ENCODE measurements at regions not wholly inside any gene's neighbourhood (a gene's known extent, or its start where the extent isn't known, plus 50 kb on each side); places are given as distances from the start of the nearest gene placed in this dataset.
"Not testable (repeated sequence)": the region's sequence is repeated elsewhere in the genome, so short reads cannot be mapped to it uniquely, and the experiment has no call there.

DNA sequence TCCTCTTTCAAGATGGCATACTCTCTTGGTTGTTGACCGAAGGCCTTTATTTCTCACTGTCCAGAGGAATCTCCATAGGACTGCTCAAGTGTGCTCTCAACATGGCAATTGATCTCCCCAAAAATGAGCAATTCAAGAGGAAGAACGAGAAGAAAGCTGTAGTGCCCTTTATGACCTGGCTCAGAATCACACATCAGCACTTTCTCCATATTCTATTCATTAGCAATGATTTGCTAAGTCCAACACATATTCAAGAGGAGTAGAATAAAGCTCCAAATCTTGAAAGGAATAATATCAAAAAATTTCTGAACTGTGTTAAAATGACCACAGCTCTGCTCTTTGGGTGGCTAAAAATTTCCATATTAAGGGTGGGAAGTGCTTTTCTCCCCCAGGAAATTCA is 151.6 kb upstream of the SYNPR start:
- DNase-seq: no peak

DNA sequence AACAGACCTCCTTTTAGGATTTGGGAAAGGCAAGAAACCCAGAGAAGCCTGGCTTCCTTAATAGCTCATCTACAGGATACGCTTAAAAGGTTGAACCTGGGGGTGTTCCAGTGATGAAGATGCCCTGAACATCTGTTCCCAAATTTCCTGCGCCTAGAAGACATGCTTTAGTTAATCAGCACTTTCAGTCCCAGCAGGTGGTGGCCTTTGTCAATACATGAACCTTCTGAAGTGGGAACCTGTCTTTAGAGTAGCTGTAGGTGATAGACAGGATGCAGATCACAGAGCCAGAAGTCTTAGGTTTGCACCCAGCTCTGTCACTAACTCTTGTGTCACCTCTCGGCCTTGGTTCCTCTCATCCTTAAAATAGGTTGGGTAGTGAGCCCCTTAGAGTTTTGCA is 149.7 kb upstream of the SYNPR start:
- no peak for DNase-seq

DNA sequence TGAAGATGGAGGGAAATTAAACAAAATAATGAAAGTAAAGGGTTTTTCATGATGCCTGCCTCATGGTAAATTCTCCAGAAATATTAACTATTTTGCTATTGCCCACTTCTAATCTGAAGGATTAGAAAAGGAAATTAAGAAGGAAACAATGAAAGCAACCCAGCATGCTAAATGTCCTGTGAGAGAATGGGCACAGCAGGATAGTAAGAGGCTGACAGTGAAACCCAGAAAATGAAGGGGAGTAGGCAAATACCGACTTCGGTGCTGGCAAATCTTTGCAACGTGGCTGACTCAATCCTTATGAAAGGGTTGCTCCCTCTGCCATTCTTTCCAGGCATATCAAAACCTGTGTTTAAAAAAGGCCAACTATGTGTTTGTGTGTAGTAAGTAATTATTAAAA is 147.5 kb upstream of the SYNPR start:
- DNase-seq: no peak

DNA sequence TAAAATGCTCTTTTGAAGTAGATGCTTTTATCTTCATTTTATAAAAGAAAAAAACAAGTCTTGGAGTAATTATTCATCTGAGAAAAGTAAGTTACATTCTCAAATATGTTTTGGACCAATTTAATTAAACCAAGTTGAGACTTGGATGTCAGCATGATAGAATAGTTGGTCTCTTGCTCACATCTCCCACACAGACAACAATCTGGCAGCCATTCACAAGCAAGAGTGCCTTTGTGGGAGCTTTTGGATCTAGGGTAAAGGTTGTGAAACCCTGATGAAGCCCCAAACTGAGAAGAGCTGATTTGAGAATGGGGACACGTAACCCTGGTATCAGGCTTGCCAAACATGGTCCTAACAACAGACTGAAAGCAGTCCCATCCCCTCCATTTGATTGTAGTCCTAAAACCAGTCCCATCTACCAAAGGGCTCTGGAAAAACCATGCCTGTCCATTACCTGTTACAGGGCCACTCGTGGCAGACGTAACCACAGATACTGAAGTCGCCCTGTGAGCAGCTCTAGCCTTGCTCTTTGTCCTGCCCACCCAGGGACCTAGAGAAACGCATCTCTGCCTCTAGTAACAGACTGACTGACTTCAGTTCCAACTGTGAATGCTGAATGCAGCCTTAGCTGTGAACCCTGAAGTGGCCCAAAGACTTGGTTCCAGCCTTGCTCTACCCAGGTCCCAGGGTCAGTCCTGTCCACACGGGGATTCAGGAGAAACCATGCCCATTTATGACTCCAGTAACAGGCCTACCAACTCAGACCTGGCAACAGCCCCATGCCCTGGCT is 145.5 kb upstream of the SYNPR start:
- DNase-seq: no peak

DNA sequence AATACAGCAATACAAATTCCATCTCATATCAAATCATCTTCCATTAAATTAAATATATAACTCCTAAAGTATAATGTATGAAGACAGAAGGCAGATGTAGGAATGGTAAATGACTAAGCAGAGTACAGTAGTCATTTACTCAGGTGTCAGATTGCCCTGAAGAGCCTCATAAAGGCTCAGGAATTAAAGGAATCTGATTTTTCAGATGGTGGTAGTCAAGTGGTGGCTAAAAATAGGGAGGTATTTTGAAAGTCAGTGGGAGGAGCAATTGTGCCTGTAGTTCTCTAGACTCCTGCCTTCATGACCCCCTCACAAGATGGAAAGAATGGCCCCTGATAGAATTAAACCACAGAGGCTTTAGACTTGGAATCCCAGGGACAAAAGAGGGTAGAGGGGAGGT is 142.7 kb upstream of the SYNPR start:
- no peak for DNase-seq

DNA sequence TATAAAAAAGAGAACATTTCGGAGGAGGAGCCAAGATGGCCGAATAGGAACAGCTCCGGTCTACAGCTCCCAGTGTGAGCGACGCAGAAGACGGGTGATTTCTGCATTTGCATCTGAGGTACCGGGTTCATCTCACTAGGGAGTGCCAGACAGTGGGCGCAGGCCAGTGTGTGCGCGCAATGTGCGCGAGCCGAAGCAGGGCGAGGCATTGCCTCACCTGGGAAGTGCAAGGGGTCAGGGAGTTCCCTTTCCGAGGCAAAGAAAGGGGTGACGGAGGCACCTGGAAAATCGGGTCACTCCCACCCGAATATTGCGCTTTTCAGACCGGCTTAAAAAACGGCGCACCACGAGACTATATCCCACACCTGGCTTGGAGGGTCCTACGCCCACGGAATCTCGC is 141.9 kb upstream of the SYNPR start:
- DNase-seq: not testable (repeated sequence)

DNA sequence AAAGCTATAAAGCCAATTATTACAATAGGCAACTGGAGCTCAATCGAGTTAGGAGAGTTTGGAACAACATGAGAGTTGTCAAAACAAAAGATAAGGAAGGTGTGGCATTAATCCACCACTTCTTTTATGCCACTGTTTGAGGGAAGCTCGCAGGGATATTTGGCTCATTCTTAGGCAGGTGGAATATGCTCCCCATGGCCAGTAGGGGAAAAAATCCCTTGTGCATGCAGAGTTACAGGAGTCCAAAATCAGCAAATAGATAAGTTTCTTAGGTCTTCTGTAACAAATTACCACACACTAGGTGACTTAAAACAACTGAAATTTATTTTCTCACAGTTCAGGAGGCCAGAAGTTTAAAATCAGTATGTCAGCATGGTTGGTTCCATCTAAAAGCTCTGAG is 135.4 kb upstream of the SYNPR start:
- no peak for DNase-seq

DNA sequence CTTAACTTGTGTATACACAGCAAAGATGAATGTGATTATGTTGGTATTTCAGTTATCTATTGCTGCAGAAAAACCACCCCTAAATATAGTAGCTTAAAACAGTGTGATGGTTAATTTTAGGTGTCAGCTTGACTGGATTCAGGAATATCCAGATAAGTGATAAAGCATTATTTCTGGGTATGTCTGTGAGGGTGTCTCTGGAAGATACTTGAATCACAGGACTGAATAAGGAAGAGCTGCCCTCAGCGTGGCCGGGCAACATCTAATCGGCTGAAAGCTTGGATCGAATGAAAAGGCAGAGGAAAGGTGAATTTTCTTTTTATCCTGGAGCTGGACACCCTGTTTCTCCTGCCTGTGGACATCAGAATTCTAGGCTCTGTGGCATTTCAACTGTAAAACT is 132.0 kb upstream of the SYNPR start:
- DNase-seq: no peak

DNA sequence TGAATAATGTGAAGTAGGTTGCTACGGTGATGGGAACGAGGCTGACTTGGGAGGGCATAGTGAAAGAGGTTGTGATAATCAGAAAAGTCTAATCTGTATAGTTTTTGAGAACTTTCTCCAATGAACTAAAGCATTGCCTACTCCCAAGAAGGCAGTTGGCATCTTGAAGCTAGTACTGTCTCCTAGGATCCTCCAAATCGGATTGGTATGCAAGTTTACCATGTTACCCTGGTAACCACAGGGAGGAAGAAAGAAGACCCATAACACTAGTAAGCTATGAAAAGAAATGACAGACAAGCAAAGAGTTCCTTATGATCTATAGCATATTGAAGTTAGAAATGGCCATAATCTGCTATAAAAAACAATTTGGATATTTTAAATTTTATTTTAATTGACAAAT is 127.2 kb upstream of the SYNPR start:
- no peak for DNase-seq

DNA sequence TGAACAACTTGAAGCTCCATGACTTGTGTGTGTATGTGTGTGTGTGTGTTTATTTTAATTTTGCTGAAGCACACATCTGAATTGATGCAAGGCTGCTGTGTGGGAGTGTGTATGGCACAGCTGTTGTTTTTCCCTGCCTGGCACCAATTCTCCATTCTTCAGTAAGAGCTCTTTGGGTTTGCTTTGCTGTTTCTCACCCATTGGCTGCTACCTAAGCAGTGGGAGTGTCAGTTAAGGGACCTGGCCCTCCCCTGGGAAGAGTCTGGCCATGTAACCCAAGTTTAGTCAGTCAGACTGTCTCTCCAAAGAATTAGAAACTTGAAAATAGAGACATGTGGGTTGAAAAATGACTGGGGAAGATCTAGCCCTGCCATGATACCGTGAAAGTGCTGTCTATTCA is 126.2 kb upstream of the SYNPR start:
- DNase-seq: peak; percentile 52

DNA sequence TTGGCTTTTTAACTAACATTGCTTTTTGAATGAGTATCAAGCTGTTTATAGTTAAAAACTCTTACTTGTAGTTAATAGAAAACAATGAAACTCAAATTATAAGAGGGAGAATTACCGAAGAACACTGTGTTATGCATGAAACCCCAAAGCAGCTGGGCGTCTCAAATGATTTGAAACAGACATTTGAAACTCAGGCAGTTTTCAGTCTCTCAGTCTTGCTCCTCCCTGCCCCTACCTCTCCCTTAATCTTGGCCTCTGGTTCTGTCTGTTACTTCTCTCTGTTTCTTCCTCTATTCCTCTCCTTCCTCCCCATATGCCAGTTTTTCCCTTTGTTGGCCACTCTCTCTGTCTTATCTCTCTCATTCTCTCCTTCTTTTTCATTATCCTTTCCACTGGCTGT is 118.3 kb upstream of the SYNPR start:
- no peak for DNase-seq

DNA sequence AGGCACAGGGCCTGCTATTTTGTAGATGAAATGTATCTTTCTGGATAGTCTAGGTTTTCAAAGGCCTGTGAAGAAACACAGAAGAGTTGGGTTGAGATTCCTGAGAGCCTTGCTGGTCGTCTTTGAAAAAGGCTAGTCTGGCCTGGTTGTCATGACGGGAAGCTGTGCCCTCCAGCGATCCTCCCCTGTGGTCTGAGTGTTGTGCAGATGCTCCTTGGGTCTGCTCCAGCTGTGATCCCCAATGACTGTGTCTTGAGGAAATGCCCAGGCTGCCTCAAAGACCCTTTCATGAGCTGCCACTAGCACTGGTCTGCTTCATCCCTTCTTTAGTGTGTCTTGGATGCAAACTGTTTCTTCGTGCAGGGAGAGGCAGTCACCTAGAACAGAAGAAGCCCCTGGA is 111.0 kb upstream of the SYNPR start:
- DNase-seq: no peak

DNA sequence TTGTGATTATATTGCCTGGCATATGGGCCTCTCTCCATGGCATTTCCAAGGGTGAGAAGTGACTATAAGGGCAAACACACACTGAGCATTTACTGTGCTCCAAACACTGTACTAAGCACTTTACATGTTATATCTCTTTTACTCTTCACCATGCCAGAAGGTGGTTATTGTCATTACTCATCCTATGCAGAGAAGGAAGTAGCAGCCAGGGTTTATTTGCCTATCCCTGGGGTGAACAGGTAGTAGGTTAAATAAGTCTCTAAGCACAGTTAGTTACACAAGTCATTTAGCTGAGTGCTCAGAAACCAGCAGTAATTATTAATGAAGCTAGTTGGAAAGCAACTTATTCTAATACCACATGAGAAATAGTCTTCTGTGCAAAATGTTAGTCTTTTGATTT is 109.9 kb upstream of the SYNPR start:
- no peak for DNase-seq

DNA sequence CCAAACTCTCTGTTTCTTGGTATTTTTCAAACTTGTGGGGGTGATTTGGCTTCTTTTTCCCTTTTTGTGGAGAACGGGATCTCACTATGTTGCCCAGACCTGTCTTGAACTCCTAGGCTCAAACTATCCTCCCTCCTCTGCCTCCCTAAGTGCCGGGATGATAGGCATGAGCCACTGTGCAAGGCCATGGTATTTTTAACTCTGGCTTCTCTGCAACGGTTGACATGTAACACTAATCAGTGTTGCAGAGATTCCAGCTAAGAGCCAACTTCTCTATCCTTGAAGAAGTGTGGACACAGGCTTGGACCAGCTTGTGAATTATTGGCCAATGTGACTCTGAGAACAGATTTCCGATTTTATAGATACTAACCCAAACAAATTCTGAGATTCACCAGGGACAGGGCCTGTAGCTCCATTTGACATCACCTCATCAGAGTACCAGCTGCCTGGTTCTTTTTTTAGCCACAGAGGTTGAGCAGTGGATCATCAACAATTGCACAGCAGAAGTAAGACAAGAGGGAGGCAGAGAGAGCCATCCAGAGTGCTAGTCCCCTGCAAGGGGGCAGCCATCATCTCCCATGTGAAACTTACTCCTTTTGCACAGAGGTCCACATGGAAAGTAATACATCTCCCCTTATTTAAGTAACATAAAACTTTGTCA is 98.1 kb upstream of the SYNPR start:
- no peak for DNase-seq

DNA sequence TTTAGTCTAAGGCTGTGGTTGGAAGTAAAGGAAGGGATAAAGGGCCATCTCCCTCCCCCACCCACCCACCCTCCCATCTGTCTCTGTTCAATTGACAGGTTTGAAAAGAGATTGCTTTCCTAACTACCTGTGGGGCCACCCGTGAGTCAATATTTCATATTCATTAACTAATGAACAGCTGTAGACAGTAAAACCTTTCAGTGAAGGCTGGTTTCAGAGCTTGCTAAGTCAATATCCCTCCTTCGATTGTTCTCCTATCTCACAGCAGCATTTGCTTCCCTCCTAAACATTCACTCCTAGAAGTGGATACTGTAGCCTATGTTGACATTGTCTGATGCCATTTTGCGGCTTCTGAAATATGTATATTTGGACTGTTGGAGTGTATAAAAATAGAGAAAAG is 85.9 kb upstream of the SYNPR start:
- DNase-seq: no peak

DNA sequence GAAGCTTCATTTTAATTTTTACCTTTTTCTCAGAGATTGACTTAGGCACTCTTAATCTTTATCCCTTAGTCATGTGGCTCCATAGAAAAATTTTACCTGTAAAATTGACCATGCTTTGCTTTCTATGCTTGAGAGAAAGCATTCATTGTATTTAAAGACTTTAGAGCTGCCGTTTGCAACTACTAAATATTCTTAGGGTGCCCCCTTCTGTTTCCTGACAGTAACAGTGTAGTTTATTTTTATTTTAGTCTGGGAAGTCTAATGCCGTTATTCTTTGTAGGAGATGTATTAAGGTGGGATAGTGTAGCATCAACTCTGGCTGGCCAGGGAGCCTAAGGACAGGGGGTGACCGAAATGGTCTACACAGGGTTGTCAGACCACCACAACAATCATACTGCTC is 84.5 kb upstream of the SYNPR start:
- DNase-seq: peak; percentile 55

DNA sequence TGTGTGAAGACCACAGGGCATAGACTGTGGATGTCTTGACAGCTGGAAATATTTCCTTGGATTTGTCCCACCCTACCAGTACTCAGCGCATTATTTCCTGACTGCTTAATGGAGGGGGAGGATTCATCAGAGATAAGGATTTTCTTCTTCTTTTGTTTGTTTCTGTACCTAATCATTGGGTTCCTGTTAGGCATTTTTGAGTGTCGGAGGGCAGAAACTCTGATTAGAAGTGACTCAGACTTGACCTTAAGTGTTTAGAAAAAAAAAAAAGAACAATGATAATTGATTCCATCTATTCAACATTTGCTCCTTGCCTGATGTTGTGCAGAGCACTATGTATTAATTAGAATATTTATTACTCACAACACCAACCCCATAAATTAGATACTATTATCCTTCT is 78.5 kb upstream of the SYNPR start:
- DNase-seq: no peak

DNA sequence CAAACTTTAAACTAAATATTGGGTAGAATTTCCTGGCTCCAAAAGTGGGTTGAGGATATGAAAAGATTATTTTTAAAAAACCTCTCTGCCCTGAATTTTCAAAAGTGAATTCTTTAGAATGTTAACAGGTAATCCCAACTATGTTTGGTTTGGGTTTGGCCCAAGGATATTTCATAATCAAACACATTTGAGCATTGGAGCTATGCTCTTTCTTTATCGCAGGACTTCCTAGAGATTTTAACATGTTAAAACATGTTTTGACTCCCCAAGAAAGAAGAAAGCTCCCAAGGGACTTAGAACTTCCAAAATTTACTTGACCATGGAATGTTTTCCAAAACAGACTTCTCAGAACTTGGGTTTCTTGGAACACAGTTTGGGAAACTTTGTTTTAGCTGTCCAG is 75.6 kb upstream of the SYNPR start:
- DNase-seq: no peak

DNA sequence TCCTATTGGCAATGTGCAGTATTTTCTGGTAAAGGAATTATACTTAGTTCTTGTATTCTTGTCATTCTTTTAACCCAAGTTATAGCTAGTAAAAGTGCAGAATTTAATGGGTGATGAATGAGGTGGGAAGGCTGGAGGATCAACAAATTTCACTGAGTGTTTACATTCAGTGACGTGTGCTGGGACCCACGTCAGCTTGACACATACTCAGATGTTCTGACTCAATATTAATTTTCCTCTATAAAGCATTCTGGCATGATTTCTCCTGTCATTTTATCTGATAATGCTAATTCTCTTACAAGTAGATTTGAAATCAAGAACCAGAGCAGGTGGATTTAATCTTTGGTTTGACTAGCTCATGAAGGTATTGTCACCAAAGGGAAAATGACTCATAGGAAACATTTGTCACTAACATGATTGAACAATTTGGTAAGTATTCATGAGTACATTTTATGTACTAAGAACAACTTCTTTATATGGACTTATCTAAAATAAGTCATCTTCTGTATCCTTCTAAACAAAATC is 71.0 kb upstream of the SYNPR start:
- no peak for DNase-seq

DNA sequence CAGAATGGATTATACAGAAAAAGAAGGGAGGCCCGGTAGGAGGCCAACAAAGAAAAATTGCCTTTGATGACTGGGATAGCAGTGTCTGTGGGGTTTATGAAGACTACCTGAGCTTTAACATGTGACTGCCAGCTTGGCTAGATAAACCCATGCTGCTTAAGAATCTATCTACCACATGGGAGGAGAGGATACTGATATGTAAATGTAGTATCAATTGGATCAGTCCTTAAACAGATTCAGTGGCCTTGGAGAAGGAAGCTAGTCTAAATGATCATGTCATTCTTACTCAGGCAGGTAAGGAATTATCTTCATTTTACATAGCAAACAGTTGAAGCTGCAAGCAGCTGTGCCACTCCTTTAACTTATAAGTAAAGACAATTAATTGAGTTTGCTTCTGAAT is 50.0 kb upstream of the SYNPR start:
- DNase-seq: no peak
